Heart right ventricle (tissue), 16 donors: ENCODE measurements at regions not wholly inside any gene's neighbourhood (a gene's known extent, or its start where the extent isn't known, plus 50 kb on each side); places are given as distances from the start of the nearest gene placed in this dataset.

Experiments
- ATAC-seq, 8 donors: fragments of 200-7000 bp; cut with Tn5 transposase; one replicate each; pipeline ENCODE4 v1.9.1; 2020; ENCODE audit warnings: mild to moderate bottlenecking in 8 of 8, moderate library complexity in 8 of 8, moderate number of reproducible peaks in 1 of 8
- DNase-seq, 2 donors: peaks; one replicate each; pipeline ENCODE4 v3.0.0-alpha.2; 2020
- H3K27ac ChIP-seq, 10 donors: fragments of 200-600 bp; sonication (generic) in 2 of 10; one replicate each; pipeline versions ENCODE4 v1.5.0 to v1.8.0; 2020 to 2022; ENCODE audit warnings: mild to moderate bottlenecking in 3 of 10
- H3K27me3 ChIP-seq, 7 donors: fragments of 200-600 bp; one replicate each; pipeline ENCODE4 v1.8.0; 2021 to 2022; ENCODE audit warnings: mild to moderate bottlenecking in 2 of 7
- H3K36me3 ChIP-seq, 9 donors: fragments of 200-600 bp; sonication (generic) in 1 of 9; one replicate each; pipeline versions ENCODE4 v1.5.0 to v1.8.0; 2020 to 2022; ENCODE audit warnings: mild to moderate bottlenecking in 2 of 9
- H3K4me1 ChIP-seq, 9 donors: fragments of 200-600 bp; sonication (generic) in 1 of 9; one replicate each; pipeline versions ENCODE4 v1.5.0 to v1.8.0; 2020 to 2022; ENCODE audit warnings: mild to moderate bottlenecking in 4 of 9
- H3K4me3 ChIP-seq, 10 donors: fragments of 200-600 bp; sonication (generic) in 2 of 10; one replicate each; pipeline versions ENCODE4 v1.5.0 to v1.8.0; 2020 to 2022; ENCODE audit warnings: mild to moderate bottlenecking in 7 of 10, moderate library complexity in 2 of 10
- H3K9me3 ChIP-seq, 11 donors: fragments of 200-600 bp in 10 of 11; sonication (generic) in 2 of 11; one replicate each; pipeline versions ENCODE4 v1.5.0 to v1.8.0; 2013 to 2022; ENCODE audit warnings: mild to moderate bottlenecking in 2 of 11, control low read depth in 1 of 11, moderate library complexity in 1 of 11
- WGBS, 2 donors: extraction: QIAGEN DNeasy Blood & Tissue Kit; methylation state at CpG; one replicate each; pipeline ENCODE4 v1.1.7; 2013; ENCODE audit warnings: inconsistent platforms in 1 of 2; 5-methylcytosine and 5-hydroxymethylcytosine counted together
- intact Hi-C, 10 donors: fragments of 100-400 bp; cut with DNase I; formaldehyde crosslinking; loops; one replicate each; pipeline versions ENCODE4 v1.11.1 to v1.14.2; 2022
- TF ChIP-seq, protein P1 (sequence below), 9 donors: fragments of 200-600 bp; sonication (generic) in 2 of 9; IDR thresholded peaks; one replicate each; pipeline versions ENCODE4 v1.5.0 to v1.8.0; 2021 to 2022; ENCODE audit warnings: antibody characterized with exemption in 9 of 9, mild to moderate bottlenecking in 5 of 9, moderate library complexity in 1 of 9
- donor health status: Arrhythmogenic right ventricular cardiomyopathy.
- donor health status: ischemic (EF 13 %, LVEDD 7.1; RV severe dilation, severe dysfunction).
- donor health status: healthy with polysubstance abuse.
- donor health status: DM: no; HTN: yes; CAD: no.
- donor health status: DM: no; HTN: no; CAD: no.
- donor health status: ischemic (EF 25% LVEDD 6.9; RV normal size, moderate dysfunction).
- donor health status: ischemic (EF 25% LVEDD 5.7; RV mildly dilated, moderate dysfunction).
- donor health status: healthy.
- donor health status: DM: yes; HTN: yes; CAD: no.
- donor health status: Ischemic cardiomyopathy.
- donor health status: ischemic (EF 35%, LVEDD 5.7; RV mildly dilated, moderate dysfunction).
- donor health status: nonischemic (EF 11% LVEDD 7.7; RV severe dilation, severe dysfunction).
- donor health status: DM: yes; HTN: yes; CAD: no.
- donor health status: PGD.
- donor health status: ischemic (EF 29% LVEDD 5.4; RV normal size, mild dysfunction).
- donor health status: nonischemic (EF 23%, LVEDD 6.1; RV moderate dilation, normal function).

DNA sequence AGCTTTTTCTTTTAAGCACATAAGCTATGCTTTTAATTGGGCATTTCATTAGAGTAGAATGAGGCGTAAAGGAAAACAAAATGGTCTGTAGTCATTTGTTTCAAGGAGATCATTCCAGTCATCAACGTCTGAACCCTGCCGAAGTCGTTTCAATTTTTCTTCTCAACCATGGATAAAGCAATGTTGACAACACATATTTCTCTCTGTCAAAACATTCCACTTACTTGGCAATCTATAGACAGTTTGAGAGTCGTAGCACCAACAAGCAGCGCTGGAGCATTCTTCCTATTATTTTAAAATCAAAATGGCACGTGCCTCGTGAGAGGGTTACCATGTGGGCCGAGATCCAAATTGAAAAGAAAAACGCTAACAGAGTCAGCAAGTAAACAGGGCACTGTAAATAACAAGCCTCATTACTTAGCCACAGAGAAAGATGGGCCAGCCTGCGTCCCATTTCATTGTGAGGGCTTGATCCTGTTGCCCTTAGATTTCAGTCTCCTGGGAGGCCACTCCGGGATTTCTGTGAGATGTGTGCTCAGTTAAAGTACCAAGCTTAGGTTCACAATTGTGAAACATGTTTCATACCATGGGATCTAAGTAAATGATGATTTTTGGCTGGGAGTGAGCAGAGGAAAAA lies 422.9 kb downstream of the DTWD2 start:
- no peak overlapping the region for H3K27ac ChIP-seq
- H3K4me1 ChIP-seq = peaks cover 0 to 4% (median 0%) of the 10 kb centered on the region in 9 donors
- TF ChIP-seq, protein P1, sequence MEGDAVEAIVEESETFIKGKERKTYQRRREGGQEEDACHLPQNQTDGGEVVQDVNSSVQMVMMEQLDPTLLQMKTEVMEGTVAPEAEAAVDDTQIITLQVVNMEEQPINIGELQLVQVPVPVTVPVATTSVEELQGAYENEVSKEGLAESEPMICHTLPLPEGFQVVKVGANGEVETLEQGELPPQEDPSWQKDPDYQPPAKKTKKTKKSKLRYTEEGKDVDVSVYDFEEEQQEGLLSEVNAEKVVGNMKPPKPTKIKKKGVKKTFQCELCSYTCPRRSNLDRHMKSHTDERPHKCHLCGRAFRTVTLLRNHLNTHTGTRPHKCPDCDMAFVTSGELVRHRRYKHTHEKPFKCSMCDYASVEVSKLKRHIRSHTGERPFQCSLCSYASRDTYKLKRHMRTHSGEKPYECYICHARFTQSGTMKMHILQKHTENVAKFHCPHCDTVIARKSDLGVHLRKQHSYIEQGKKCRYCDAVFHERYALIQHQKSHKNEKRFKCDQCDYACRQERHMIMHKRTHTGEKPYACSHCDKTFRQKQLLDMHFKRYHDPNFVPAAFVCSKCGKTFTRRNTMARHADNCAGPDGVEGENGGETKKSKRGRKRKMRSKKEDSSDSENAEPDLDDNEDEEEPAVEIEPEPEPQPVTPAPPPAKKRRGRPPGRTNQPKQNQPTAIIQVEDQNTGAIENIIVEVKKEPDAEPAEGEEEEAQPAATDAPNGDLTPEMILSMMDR (IDR thresholded peaks at IDR 0.05) = no peak
- H3K27me3 ChIP-seq = no peaks in the 10 kb centered on the region
- DNase-seq = no peak
- intact Hi-C loops = no loop called here
- no peaks in the 10 kb centered on the region for H3K9me3 ChIP-seq
- WGBS, 2 donors = 87% methylated on average over 12 of the region's 12 CpGs
- no peaks in the 10 kb centered on the region for H3K36me3 ChIP-seq
- H3K4me3 ChIP-seq = no peak overlapping the region
- no peak for ATAC-seq

DNA sequence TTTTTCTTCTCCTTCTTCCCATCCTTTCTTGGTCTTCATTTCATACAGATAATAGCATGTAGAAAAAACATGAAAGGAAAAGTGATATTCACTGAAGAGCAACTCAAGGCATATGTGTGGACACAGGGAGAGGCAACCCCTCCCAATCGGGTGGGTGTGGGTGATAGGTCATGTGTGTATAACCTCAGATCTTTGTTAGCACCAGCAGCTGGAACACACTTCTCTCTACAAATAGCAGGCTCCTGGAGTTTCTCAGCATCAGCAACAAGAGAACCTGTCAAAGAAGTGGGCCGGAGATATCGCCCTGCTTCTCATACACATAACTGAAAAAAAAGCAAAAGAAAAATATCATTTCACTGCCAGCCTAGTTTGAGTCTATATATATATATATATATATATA lies 426.4 kb downstream of the DTWD2 start:
- H3K27ac ChIP-seq = peak overlapping the region in 7 of 10 donors; percentile 10 to 65 (median 39)
- peak; percentile 11 to 42 for DNase-seq
- no peaks in the 10 kb centered on the region for H3K36me3 ChIP-seq
- WGBS, 2 donors = 40 to 47% methylated on average over 3 of the region's 3 CpGs
- H3K9me3 ChIP-seq = no peaks in the 10 kb centered on the region
- TF ChIP-seq, protein P1 (IDR thresholded peaks at IDR 0.05) = no peak
- H3K27me3 ChIP-seq = no peaks in the 10 kb centered on the region
- H3K4me1 ChIP-seq = peaks cover 0 to 10% (median 0%) of the 10 kb centered on the region in 9 donors
- ATAC-seq = peak; percentile 61 to 93 (median 86)
- peak overlapping the region in 8 of 10 donors; percentile 10 to 45 (median 28) for H3K4me3 ChIP-seq
- intact Hi-C loops = no loop called here

DNA sequence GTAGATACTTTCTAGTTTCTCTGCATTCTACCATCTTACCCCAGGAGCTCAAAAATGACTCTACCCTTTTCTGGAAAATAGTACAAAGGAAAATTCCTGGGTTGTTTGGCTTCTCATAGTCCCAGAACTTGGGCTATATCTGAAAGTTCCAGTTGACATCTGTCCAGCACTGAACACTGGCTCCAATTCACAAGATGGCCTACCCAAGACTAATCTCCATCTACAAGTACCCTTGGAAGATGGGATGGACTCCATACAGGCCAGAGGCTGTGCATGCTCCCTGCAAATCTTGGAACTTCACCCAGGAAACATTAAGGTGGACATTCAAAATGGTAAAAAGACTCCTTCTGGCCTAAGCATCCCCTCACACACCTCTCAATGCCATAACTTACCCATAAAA lies 427.1 kb downstream of the DTWD2 start:
- Histone ChIP-seq H3K4me1 (peaks cover 0 to 10% (median 0%) of the 10 kb centered on the region in 9 donors), H3K27ac (peak overlapping the region in 7 of 10 donors; percentile 10 to 65 (median 39)), H3K4me3 (peak overlapping the region in 8 of 10 donors; percentile 6 to 45 (median 28)), H3K9me3 (no peaks in the 10 kb centered on the region), H3K36me3 (no peaks in the 10 kb centered on the region), H3K27me3 (no peaks in the 10 kb centered on the region)
- ATAC-seq (peak in 2 of 8 donors; percentile 50 to 58), DNase-seq (no peak)
- intact Hi-C loops = no loop called here
- TF ChIP-seq, protein P1 (IDR thresholded peaks at IDR 0.05) = no peak

DNA sequence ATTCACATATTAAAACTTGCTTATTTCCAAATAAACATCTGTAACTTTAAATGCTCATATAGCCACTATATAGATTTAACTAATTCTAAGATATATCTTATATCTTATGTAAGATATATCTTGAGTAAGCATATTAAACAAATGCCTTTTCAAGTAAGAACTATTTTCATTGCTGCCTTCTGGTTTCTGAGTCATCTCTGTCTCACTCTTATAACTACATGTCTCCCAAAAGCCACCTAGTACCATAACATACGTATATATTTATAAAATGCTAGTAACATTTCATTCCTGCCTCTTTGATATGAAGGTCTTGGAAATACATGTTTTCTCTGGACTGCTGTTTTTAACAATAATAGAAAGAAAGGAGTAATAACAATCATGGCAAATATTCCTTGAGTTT lies 429.5 kb downstream of the DTWD2 start:
- WGBS, 2 donors = 74 to 89% methylated on average over 1 of the region's 1 CpG
- TF ChIP-seq, protein P1 (IDR thresholded peaks at IDR 0.05) = no peak
- no peaks in the 10 kb centered on the region for H3K9me3 ChIP-seq

More for the DNA sequence above, 429.5 kb downstream of the DTWD2 start:
- Histone ChIP-seq H3K27me3 (no peaks in the 10 kb centered on the region), H3K4me1 (peaks cover 0 to 15% (median 3%) of the 10 kb centered on the region in 9 donors), H3K36me3 (no peaks in the 10 kb centered on the region), H3K27ac (peak overlapping the region in 4 of 10 donors; percentile 18 to 61 (median 43)), H3K4me3 (peak overlapping the region in 1 of 10 donors; percentile 45)
- no peak for DNase-seq
- ATAC-seq = no peak
- intact Hi-C loops = no loop called here
